OCI-LY7 (cell line): ENCODE measurements at regions not wholly inside any gene's neighbourhood (a gene's known extent, or its start where the extent isn't known, plus 50 kb on each side); places are given as distances from the start of the nearest gene placed in this dataset.

Experiments used
- CTCF ChIP-seq: fragments of 200-600 bp; sonication (generic); conservative IDR thresholded peaks from 2 replicates; pipeline ENCODE4 v1.5.1; 2014; ENCODE audit warnings: mild to moderate bottlenecking, antibody characterized with exemption, low read length, moderate library complexity, mixed read lengths
- EZH2phosphoT487 ChIP-seq: fragments of 200-600 bp; sonication (generic); IDR thresholded peaks from 2 replicates; pipeline ENCODE4 v1.6.1; 2018; ENCODE audit warnings: low read depth, borderline replicate concordance, mild to moderate bottlenecking, mixed run types, antibody characterized with exemption, low read length, moderate library complexity, mixed read lengths

GRCh38 chr2:8266563-8266962 lies 415.3 kb upstream of the ID2 start:
- TF ChIP-seq CTCF (no peak), EZH2phosphoT487 (no peak)
